ENCODE measurements at regions not wholly inside any gene's neighbourhood (a gene's known extent, or its start where the extent isn't known, plus 50 kb on each side); places are given as distances from the start of the nearest gene placed in this dataset.

GRCh38 chr1:187999973-188000372, 1171.2 kb downstream of the PLA2G4A start:
- TF ChIP-seq EZH2 (IDR thresholded peaks at IDR 0.05; ENCODE audit: borderline replicate concordance, insufficient read depth, low read length, poor library complexity, severe bottlenecking) (no peak), CTCF (IDR thresholded peaks at IDR 0.05; ENCODE audit: poor library complexity, severe bottlenecking) (no peak), POLR2AphosphoS5 (IDR thresholded peaks at IDR 0.05) (no peak)
